HS-27A (cell line): ENCODE measurements at regions not wholly inside any gene's neighbourhood (a gene's known extent, or its start where the extent isn't known, plus 50 kb on each side); places are given as distances from the start of the nearest gene placed in this dataset.

Source experiments
- DNase-seq: peaks from one replicate; pipeline ENCODE4 v3.0.0-alpha.2; 2012; ENCODE audit warnings: low read depth, missing footprints

- no peak for DNase-seq
Measured at GRCh38 chr5:159819591-159820411, 96.5 kb upstream of the ADRA1B start.

- no peak for DNase-seq
Measured at GRCh38 chr5:159820692-159821091, 95.6 kb upstream of the ADRA1B start.

DNA sequence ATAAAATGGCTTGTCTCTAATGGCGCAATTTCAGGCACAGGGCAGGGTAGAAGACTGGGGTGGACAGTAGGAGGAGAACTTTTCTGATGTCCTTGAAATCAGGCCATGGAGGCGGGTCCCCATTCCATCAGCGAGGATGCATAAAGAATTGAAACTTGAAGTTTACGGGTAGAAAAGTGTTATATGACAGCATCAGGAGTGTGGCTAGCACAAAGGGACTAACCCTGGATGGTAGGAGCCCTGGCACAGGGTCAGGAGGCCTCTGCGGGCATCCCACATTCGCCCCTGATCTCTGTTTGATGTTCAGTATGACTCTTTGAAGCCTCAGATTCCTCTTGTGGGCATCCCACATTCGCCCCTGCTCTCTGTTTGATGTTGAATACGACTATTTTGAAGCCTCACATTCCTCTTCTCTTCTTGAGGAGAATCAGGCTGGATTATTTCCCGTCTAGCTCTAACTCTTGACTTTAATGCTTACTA is 94.8 kb upstream of the ADRA1B start:
- DNase-seq, result no peak

GRCh38 chr5:159824188-159825161 is 91.8 kb upstream of the ADRA1B start:
- DNase-seq, result no peak

- DNase-seq, result no peak
Measured at GRCh38 chr5:159825551-159826051, 90.7 kb upstream of the ADRA1B start.

DNA sequence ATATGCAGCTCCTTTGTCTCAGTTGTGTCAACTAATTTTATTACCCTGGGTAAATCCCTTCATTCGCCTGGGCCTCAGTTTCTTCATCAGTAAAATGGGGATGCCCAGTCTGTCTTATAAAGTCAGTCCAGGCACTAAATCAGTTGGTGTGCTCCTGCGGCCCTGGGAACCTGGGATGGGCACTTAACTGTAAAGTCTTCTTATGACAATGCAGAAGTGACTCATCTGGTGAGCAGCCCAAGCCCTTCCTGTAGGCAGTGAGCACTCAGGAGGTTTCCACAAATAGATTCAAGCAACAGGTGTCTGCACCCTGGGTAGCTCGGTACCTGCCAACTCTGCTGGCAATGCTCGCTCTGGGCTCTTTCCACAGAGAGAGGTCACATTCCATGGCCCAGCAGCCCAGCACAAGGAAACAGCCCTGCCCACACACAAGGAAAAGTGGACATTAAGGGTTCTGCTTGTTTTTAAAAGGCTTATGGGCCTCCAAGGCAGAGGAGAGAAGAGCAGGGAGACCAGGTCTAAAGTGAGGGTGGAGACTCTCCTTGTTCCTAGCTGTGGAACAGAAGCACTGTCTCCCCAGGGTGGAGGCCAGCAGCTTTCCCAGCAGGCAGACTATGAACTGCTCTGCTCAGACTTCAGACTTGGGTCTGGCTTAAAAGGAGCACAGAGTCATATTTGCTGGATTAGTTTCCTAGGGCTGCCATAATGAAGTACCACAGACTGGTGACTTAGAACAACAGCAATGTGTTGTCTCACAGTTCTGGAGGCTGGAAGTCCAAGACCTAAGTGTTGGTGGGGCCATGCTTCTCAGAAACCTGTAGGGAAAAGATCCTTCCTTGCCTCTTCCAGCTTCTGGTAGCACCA is 89.7 kb upstream of the ADRA1B start:
- DNase-seq, result no peak

- no peak for DNase-seq
Measured at GRCh38 chr5:159827861-159828260, 88.4 kb upstream of the ADRA1B start.

DNA sequence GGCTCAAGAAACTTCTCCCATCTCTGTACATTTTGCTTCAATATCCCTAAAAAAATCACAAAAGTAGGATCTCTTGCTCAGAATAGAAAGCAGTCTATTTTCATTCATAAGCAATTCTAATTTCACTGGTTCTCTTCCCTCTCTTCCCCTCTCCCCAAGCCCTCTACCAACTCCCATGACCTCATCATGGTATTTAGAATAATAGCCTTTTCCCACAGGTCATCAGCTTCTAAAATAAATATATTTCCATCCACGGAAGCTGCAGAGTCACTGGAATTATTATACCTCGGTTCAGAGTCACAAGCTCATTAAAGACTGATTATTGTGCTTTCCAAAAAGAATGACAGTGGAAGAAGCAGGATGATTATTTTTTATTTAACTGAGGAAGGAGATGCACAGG is 84.2 kb upstream of the ADRA1B start:
- DNase-seq, result no peak

GRCh38 chr5:159833088-159833487 is 83.2 kb upstream of the ADRA1B start:
- DNase-seq, result no peak

DNA sequence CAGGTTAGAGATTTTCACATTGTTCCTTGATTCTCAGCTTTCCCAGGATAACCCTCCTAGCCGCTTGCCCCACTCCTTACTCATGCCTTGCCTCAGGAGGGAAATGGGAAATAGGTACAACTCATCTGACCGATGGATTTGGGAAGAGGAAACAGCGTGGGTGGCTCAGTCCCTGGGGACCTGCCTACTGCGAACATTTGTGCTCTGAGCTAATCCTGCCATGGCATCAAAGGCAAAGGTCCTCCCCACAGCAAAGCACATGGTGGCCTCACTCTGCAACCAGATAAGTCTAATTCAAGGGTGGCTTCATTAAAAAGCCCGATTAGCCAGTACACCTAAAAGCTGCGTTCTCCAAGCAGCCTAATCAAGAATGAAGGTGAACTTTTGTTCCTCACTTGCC is 82.4 kb upstream of the ADRA1B start:
- DNase-seq, result no peak

DNA sequence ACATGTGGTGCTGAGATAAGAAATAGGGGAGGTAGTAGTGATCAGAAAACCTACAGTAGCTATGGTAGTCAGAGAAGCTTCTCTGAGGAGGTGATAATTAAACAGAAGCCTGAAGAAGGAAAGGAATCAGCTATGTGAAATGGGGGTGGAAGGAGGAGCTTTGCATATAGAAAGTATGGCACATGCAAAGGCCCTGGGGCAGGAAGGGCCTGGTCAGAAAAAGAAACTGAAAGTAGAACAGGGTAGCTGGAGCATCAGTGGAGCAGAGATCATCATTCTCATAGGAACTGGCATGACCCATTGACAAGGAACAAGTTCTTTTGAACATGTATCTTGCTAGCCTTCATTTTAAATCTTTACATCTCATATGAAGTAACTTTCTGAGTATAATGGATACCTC is 80.7 kb upstream of the ADRA1B start:
- DNase-seq, result no peak

DNA sequence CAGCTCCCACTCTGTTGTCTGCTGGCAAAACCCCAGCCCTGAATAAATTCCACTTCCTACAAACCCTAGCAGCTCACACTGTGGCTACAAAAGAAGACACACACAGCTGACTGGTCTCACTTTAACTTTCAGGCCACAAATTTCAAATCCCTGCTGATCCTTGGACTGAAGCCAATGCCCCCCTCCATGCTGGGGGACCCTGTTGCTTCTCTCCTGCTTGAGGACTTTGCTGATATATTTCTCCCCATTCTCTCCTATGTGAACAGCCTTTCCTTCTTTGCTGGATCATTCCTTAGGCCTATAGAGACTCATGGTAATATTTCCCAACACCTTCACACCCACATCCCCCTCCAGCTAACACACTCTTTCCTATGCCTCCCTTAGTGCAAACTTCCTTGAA is 79.6 kb upstream of the ADRA1B start:
- DNase-seq, result no peak

DNA sequence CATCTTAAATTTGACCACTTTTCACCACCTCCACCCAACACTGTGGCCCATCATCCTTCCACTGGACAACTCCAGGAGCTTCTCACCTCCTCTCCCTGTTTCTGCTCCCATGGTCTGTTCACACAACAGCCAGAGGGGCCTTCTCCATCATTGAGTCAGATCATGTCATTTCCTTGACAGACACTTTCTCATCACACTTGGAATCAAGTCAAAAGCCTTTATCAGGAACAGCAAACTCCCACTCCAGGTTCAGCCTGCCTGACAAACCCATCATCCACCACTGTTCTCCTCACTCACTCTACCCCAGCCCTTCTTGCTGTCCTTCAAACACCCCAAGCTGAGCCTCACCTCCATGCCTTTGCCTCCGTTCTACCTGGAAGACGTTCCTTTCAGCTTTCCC is 78.4 kb upstream of the ADRA1B start:
- no peak for DNase-seq

GRCh38 chr5:159838551-159839222 is 77.6 kb upstream of the ADRA1B start:
- no peak for DNase-seq

DNA sequence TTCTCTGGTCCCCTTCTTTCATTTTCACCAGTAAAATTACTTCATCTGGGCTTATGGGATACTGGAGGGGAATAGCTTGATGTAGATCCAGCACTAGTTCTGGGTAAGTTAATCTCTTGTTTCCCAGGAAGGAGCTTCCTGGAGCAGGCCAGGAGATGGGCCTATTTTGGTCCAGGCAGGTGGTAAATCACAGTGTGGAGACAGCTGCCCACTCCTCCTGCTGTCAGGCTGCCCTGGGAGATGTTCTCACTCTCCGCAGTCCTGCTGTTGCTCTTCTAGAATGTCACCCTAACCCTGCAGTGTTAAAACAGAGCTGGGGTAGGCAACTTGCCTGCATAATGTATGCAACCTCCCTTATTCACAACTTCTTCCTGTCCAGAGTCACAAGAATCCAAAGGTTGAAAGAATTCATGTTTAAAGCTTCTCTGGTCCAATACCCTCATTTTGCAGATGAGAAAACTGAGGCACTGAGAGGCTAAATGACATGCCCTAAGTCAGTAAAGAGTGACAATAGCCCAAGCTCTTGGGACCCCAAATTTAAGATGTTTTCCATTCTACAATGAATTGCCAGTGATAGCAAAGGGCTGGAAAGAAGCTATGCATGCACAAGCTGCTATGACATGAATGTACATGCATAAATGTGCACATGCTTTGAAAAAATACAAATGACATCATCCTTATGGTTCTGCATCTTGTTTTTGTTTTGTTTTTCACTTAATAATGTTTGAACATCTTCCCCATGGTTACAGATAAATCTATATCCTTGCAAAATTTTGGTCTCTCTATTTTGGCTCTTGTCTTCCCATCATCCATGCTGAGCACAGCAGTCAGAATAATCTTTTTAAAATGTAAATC is 71.8 kb upstream of the ADRA1B start:
- DNase-seq, result no peak

DNA sequence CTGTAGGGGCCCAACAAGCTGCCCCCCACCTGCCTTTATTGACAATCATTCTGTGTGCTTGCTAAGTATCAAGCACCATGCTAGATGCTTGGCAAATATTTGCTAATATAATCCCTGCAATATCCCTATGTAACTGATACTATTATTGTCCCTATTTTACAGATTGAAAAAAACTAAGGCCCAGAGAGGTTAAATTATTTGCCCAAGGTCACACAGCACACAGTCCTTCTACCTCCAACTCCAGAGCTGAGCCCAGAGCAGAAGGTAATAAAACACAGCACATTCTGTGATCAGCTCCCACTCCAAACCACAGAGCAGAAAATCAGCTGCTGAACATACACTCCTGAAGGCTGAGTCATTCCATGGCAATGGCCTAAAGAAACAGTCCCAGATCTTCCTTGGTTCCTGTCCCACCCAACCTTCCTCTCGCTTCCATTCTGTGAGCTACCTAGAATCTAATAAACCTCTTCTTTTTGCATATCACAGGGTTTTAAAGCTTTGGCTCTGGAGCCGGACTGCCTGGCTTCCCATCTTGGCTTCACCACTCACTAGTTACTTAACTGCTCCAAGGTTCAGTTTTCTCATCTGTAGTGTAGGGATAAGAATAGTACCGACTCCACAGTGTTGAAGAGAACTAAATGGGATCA is 66.7 kb upstream of the ADRA1B start:
- no peak for DNase-seq

DNA sequence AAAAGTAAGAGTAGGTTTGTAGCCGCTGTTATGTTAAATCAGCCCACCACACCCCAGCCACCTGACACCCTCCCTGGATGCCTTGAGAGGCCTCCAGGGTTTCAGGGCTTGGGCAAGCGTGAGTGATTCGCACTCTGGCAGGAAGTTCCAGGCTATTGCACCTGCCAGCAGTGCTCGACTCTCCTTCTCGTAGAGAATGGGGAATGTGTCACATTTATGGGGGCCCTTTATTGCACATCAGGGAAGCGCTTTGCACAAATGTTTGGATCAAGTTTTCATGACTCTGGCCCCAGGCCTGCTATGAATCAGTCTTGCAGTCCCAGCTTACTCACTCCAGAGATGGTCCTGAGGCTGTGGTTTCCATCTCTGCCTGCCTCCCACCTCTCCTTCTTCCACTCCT is 66.1 kb upstream of the ADRA1B start:
- DNase-seq, result no peak

- no peak for DNase-seq
Measured at GRCh38 chr5:159851053-159851452, 65.2 kb upstream of the ADRA1B start.

DNA sequence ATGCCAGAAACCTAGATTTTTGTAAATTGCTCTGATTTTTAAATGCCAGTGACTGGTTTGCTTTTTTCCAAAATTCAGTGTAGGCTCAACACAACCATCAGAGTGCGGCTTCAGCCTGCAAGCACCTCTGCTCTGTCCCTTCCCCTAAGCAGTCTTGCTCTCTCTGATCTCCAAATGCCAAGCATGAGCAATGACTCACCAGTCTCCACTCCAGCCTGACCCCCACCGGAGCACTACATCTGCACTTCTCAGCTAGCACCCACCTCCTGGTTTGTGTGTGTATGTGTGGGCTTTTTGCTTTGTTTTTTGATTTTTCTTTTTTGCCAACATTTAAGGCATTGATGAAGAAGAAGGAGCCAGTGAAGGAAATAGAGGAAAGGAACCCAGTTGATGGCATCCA is 61.4 kb upstream of the ADRA1B start:
- DNase-seq, result no peak
